ENCODE measurements at regions not wholly inside any gene's neighbourhood (a gene's known extent, or its start where the extent isn't known, plus 50 kb on each side); places are given as distances from the start of the nearest gene placed in this dataset.
"Not testable (repeated sequence)": the region's sequence is repeated elsewhere in the genome, so short reads cannot be mapped to it uniquely, and the experiment has no call there.

- DNase-seq, result no peak
Measured at GRCh38 chr15:100769043-100769974, 110.3 kb upstream of the ALDH1A3 start.

DNA sequence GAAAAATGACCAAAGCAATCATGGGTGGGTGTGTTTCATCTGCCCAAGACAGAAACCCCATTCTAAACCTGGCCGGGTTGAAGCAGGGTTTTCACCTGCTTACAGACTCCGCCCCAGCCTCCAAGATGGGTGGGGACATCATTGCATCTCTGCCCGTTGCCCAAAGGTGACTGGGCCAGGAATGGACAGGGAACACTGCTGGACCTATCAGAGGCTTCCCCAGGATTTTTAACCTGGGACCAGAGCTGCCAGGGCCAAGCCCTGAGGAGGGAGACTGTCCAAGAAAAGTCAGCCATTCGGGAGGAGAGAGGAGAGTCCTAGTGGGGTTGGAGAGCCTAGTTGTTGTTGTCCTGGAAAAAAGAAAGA, 109.7 kb upstream of the ALDH1A3 start:
- no peak for DNase-seq

DNA sequence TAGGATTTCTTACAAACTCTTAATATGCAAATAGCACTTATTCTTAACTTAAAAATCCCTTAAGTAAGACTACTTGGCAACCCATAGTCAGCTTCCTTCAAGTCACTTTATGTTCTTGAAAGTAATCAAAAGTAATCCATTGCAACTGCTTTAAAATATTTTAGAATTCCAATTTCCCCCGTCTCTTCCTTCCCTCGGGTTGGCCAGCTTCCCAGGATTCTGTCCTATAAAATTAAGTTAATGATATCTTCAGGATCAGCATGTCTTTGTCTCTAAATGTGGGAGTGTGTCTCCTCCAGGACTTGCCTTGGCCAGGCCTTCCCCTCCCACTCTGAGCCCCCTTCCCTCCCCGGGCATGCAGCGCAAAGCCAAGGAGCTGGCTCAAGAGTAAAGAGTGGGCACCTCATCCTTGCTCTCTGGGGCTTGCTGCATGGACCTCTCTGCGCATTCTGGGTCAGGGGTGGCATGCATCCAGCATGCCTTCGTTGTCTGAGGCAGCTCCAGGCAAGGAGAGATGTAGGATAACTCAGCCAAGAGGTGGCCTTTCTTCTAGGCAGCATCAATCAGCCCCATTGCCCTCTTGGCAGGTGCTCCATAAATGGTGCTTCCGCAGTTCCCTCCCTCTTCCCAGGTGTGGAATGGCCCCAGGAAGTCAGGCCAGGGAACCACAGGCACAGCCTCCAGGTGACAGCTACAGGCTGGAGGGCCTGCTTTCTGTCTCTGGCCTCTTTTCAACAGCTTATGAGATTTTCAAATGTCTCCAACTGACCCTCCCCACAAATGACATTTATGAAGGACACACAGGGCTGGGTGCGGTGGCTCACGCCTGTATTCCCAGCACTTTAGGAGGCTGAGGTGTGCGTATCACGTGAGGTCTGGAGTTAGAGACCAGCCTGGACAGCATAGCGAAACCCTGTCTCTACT, 108.7 kb upstream of the ALDH1A3 start:
- no peak for DNase-seq

DNA sequence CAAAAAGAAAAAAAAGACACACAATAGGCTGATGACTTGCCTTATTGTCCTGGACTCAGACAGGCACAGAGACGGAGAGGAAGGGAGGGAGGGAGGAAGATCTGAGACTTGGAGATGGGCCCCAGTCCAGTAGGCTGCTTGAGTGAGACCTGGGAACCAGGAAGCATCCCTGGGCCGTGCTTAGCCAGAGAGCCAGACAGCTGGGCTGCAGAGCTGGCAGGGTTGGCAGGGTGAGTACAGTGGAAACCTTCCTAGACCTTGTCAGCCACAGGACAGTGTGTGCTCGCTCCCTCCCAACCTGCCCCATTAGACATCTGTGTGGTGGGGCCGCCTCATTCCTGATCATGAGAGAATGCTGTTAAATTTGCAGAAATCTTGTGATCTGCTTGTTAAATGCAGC, 107.9 kb upstream of the ALDH1A3 start:
- DNase-seq, result no peak

DNA sequence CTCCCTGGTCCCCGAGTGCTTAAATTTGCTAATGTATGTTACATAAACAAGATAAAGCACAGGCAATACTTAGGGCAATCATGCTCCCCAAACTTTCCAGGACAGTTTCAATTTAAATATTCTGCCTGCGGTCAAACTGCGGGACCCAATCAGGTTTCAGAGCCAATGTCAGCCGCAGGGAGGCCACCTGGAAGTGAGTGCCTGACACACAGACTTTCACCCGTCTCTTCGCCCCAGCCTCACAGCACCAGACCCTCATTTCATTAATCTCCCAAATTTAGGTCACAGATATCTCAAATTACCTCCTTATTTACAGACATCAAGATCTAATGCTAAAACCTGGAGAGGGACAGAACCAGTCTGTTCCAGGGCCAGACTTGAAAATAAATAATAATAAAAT, 107.2 kb upstream of the ALDH1A3 start:
- no peak for DNase-seq

DNA sequence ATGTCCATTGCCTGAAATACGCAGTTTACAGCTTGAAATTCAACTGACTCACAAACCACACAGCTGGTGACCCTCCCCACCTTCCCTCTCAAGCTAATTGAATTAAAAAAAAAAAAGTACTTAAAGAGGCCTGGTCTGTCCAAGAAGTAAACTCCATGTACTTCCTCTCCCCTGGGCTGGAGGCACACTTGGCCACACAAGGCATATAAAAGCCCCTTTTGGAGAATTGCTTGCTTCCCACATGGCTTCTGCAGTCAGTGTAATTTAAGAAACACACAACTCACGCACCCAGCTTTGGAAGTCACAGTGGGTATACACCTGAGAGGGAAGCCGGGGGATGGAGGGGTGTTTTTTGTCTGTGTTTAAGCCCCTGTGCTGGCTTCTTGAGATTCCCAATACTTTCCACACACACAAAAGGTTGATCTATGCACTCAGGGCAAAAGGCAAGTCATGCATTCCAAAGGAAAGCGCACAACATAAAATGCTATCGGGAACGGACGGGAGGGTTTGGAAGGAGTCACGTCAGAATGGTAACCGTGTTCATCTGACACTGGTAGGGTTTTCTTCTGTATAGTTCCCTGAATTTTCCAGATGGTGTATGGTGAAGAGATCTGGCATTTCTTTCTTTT, 106.6 kb upstream of the ALDH1A3 start:
- no peak for DNase-seq

DNA sequence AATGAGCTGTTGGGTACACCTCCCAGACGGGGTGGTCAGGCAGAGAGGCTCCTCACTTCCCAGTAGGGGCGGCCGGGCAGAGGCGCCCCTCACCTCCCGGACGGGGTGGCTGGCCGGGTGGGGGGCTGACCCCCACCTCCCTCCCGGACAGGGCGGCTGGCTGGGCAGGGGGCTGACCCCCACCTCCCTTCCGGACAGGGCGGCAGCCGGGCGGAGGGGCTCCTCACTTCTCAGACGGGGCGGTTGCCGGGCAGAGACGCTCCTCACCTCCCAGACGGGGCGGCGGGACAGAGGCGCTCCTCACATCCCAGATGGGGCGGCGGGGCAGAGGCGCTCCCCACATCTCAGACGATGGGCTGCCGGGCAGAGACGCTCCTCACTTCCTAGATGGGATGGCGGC, 105.6 kb upstream of the ALDH1A3 start:
- DNase-seq, result not testable (repeated sequence)

DNA sequence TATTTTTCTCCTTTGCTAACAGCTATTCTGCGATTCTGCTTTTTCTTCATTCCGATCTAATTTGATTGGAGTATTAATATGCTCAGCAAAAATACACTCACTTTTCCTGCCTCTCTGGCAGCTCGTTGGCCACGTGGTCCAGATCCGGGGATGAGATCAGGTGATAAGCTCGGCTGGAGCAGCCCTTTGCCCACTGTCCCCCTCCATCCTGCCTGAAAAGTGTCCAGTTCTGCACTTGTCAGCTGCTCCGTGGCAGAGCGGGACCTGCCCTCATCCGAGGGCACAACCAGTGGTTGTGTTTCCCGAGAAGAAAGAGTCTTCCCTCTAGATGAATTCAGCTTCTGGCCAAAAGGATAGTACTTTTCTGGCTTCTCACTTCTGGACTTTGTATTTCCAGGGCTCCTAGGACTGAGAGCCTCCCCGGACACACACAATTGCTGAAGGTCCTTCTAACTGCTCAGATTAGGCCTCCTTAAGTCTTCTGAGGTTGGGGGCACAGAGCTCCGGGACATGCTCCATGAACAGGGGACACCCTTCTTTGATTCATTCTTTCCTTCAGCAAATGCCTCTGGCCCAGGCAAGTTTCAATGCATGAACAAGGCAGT, 103.9 kb upstream of the ALDH1A3 start:
- no peak for DNase-seq

DNA sequence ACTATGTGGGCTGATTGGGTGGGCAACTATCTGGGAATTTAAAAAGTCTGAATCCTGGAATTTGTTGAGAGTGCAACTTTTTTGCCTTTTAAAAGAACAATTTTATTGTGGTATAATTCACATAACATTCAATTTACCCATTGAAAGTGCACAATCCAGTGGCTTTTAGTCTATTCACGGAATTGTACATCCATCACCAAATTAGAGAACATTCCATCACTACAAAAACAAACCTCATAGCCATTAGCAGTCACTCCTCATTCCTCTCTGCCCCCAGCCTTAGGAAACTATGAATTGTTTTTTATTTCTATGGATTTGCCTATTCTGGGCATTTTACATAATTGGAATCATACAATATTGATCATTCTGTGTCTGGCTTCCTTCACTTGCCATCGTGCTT, 101.8 kb upstream of the ALDH1A3 start:
- DNase-seq, result no peak

DNA sequence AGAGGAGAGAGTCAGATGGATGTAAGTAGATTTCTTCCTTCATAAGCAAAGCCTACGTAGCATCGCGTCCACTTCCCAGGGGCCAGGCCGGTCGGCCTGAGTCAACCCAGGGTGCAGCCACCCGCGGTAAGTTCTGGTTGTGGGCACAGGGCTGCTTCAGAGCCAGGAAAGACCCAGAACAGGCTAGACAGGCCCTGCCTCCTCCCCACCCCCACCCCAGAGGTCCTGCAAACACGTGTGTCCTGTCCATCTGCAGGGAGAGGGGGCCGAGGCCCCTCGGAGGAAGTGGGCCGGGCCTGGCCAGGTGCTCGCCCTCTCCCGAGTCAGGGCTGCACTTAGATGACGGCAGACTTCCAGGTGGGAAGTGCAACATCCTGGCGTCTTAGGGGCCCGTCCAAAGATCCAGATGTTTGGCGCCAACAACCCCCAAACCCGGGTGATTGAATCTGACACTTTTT, 100.8 kb upstream of the ALDH1A3 start:
- DNase-seq, result no peak

DNA sequence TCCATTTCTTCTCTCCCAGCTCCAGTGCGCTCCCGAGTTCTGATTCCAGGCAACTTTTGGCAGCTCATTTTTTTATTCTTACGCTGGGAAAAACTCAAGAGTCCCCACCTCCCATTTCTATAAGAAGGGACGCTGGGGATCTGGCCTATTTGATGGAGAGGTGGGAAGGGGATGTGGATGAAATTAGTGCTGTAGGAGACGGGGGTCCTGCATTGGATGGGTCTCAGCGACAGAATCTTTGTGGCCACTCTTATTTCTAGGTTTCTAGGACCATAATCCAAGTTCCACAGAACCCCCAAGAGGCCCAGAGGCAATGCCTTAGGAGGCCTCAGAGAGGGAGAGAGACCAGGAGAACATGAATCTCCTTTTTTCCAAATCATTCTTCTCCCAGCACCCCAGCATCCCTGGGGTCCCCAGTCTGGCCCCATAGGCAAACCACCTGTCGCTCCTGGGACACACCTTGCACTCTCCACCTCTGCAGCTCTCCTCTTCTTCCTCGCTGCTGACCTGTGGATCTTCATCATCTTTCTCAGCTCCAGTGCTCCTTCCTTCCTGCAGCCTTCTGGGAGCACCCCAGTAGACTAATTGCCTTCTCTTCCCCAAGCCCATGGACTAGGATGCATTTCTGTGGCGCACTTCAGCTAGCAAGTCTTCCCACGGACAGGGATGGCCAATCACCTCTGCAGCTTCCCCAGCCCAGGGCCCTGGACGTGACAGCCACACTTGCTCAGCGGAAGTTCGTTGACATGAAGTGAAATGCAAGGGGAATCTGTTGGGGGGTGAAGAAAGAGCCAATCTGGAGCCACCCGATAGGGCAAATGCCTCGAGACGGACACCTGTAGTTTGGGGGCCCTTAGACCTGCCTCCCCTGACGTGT, 100.1 kb upstream of the ALDH1A3 start:
- no peak for DNase-seq

DNA sequence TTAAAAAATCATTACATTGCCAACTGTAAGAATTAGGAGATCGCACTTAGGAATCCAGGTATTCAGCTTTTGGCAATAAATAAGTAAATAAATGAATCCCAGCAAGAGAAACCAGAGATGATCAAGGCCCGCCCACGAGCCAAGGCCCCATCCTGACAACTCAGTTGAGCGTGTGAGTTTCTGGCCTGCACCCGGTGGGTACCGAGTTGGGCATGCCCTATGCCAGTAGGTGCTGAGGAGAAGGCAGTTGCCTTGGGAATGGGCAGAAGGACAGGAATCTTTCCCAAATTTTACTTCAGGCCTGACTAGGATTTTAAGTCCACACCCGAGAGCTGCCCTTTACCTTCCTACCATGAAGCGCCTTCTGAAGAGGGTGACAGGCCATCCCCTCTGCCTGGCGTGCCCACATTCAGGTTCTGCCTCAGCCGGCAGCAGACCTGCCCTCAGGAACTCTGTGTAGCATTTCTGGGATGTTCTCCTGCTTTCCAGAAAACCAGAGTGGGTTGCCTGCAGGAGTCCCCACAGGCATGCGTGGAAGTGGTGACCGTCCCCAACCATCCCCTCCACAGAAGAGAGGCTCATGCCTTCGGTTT, 99.3 kb upstream of the ALDH1A3 start:
- DNase-seq, result no peak

DNA sequence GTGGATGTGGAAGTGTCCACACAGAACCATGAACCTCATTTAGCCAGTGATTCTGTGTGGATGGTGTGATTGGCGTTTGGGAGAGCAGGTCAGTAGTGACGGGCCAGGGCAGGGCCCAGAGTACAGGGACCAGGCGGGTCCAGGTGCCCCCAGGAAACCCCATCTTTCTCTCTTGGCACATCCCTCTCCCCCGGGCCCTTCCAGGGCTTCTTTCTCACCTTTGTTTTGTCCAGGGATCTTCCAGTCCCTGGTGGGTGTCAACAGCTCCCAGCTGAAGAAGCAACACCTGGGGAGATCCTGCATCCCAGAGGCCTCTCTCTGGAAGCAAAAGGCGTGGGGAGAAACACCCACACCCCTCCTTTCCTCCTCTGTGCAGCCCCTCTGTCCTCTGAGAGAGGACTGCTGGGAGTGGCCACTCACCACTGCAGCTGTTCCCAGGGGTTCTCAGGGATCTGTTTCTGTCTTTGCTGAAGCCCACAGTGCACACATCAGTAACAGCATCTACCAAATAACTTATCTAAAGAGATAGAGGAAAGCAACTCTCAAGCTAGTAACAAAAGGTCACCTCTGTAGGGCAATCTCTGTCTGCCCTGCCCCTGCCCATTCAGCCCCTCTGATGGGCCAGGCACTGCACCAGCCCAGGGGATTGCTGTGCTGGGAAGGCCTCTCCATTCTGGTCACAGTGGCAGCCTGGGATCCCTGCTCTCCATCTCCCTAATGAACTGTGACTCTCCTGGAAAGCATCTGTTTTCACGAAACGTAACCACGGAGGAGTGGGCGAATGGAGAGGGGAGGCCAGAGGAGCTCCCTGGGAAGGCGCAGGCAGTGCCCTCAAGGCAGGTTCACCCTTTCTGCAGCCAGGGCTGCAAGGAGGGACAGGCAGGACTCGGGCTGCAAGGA, 98.3 kb upstream of the ALDH1A3 start:
- DNase-seq, result no peak

- no peak for DNase-seq
Measured at GRCh38 chr15:100781961-100782530, 97.6 kb upstream of the ALDH1A3 start.

GRCh38 chr15:100783291-100783690, 96.3 kb upstream of the ALDH1A3 start:
- DNase-seq, result no peak

DNA sequence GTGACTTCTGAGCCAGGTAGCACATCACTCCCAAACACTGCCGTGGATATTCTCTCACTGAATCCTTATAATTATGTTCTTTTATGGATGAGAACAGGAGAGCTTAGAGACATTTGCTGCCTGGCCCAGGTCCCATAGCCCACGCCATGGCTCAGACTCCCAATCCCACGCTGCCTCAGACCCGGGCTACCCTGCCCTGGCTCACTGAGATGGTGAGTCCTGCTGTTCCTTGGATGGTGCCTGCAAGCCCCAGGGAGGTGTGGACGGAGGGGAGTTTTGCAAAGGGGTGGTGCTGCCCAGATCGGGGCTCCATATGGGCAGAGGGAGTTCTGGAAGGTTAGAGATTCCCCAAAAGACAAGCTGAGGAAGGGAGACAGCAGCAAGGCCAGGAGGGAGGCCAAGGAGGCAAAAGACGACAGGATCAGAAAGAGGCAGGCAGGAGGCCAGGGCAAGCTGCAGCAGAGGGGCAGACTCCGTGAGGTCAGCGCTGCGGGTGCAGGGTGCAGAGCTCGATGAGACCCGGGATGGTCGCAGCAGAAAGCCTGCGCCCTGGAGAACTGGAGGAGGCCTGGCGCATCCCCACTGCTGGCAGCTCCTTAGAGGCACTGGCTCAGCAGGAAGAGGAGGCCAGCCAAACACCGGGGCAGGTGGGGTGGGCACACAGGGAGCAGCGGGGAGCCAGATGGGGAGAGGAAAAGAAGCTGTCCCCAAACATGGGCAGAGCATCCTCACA, 95.7 kb upstream of the ALDH1A3 start:
- DNase-seq, result no peak

GRCh38 chr15:100784493-100785180, 95.0 kb upstream of the ALDH1A3 start:
- no peak for DNase-seq

Data from activated CD4-positive, alpha-beta T cell treated with anti-CD3 and anti-CD28 coated beads, Interleukin-2, Interleukin-6, amounts not matched to agents 100 ng/mL and 50 ng/mL, durations not matched to agents 16 hours and 8 hours (primary cell).